GM11168 (cell line): ENCODE measurements at regions not wholly inside any gene's neighbourhood (a gene's known extent, or its start where the extent isn't known, plus 50 kb on each side); places are given as distances from the start of the nearest gene placed in this dataset.
"Not testable (repeated sequence)": the region's sequence is repeated elsewhere in the genome, so short reads cannot be mapped to it uniquely, and the experiment has no call there.

Experiments used
- in situ Hi-C: fragments of 300-500 bp; cut with MboI; formaldehyde crosslinking; loops from one replicate; pipeline ENCODE4 v1.12.0; 2022; ENCODE audit warnings: low sequenced_read_pairs; ENCODE audit not compliant: unreplicated experiment

DNA sequence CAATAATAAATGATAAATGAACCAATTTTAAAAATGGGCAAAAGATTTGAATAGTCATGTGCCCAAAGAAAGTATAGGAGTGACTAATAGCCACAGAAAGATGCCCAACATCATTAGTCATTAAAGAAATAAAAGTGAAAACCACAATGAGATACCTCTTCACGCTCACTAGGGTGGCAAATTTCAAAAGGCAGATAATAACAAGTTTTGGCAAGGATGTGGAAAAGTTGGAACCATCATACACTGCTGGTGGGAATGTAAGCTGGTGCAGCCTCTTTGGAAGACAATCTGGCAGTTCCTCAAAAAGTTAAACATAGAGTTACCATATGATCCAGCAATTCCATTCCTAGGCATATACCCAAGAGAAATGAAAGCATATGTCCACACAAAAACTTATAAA is 1819.8 kb downstream of the MAT2B start:
- in situ Hi-C loops = no loop called here

DNA sequence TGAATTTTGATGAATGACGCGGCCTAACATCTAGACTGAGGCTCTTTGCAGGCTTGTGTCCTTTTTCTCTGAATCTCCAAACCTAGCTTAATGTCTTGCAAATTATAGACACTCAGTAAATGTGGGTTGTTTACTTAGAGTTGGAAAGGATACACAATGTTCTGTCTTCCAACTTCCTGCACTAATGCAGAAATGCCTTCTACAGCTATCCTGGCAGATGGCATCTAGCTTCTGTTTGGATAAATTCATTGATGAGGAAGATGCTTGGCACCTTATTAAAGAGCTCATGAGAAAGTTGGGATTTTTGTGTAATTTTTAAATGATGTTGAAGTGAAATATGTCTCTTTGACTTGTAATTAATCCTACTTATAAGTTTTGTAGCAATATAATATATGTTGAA is 1822.2 kb downstream of the MAT2B start:
- in situ Hi-C loops = no loop called here

DNA sequence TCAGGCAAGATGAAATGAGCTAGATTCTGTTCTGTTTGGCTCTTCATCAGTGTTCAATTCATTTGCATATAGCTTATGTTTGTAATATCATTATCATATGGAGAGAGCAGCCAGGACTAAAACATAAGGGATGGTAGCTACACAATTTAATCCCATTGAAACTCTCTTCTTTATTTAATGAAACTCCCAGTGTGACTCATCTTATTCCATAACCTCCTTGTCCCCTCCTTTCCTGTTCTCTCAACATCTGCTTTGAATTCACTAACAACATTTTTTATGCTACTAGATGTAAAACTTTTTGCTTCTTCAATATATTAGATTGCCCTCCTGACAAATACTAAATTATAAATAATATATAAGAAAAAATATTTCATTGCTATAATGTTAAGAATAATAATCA is 1823.4 kb downstream of the MAT2B start:
- in situ Hi-C loops = no loop called here

DNA sequence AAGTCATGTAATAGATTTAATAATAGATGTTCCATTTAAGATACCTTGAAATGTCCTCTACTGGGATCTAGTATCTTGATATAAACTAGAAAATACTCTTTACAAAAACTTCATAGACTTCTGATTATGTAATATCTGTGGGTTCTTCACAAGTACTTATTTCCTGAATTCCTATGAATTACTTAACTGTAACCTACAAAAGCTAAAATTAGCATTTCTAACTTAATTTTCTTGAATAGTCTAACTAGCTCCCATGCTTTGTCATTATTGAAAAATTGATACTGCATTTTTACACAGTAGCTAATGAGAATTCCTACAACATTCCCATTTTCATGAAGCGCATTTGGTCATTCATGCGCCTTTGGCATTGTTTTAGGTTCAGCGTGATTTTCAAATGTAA is 1828.2 kb downstream of the MAT2B start:
- in situ Hi-C loops = no loop called here

DNA sequence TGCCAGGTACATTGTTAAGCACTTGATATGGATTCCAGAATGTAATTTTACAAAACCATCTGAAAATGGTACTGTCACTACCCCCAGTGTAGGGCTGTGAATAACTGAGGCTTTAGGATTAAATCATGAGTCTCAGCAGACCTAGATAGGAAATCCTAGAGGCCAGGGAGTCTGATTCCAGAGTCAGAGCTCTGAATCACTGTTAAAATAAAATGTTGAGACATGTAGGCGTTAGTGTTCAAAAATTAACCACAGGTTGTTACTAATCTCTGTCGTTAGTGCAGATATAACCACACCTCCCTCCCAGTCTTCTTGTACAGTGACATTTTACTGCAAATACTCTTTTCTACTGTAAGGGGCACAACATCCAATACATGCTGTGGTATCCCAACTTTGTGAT is 1828.8 kb downstream of the MAT2B start:
- in situ Hi-C loops = no loop called here

DNA sequence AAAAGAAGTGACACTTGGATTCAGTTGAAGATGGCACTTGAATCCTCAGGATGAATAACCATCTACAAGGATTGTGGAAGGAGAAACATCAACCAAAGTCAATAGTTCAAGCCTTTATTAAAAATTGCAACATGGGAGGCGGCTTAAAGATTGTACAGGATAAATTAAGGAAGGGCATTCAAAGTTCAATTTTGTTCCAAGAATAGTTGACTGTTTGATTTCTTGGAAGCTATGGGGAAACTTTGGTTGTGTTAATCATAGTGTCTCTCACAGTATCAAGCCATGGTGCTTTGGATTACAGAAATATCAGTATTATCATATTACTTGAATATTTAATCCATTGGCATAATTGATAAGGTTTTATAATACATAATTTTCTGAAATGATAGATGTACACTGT is 1844.3 kb downstream of the MAT2B start:
- in situ Hi-C loops = no loop called here

DNA sequence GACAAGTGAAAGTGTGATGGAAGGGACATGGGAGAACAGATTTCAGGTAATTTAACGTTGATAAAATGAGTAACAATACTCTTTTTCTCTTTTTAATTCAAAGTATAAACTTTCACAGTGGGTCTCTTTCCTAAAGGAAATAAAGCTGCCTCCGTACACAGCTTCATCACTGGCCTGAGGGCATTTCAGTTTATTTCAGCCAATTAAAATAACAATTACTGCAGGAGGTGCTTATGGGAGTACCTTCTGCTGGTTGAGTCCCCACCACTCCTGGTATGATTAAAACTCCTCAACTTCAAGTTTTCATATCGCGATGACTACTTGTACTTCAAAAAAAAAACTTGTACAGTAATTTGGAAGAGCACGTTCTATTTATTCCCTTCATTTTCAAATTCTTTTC is 1845.9 kb downstream of the MAT2B start:
- in situ Hi-C loops = no loop called here

DNA sequence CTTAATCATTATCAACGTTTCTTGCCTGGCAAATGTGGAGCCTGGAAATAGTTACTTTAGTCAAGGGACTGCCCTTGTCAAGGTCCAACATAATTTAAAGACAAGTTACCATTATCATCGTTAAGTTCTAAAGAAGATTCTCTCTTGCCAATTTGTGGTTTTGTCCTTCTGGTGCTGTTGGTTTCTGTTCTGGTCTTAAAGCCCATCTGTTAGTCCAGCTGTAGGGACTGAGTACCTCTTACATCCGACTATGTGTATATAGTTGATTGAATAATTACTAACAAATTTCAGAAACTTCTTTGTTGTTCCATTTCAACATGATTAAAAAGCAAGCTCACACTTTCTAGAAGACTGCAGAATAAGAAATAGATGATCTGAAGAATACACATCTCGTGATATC is 1854.9 kb downstream of the MAT2B start:
- in situ Hi-C loops = no loop called here

DNA sequence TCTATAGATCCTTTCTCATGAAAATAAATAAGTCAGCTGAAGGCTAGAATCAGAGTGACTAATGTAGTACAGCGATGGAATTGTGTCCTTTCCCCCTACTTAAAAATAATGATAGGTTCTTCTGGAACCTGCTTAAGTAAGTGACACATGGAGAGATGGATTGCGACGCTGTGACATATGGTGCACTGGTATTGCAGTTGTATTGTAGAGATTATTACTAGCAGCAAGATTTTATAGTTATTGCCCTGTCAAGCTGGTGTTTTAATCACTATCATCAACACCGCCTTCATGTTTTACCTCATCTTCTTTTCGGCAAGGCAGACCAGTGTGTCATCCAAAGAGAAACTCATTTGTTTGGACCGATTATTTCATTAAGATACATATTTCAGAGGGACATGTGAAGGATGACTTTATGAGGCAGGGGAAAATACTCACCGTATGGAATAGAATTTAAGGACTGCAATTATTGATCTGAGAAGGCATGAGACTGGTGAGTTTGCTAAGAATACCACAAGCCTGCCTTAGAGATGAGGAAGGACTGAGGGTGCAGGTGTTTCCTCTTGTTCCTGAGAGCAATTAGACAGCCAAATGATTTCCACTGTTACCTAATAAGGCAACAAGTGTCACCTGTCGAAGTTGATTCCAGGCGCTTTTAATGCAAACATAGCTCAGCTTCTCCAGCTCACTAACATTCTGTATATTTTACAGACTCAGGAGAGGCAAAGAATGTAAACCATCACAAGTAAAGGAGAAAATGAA is 1855.5 kb downstream of the MAT2B start:
- in situ Hi-C loops = no loop called here

DNA sequence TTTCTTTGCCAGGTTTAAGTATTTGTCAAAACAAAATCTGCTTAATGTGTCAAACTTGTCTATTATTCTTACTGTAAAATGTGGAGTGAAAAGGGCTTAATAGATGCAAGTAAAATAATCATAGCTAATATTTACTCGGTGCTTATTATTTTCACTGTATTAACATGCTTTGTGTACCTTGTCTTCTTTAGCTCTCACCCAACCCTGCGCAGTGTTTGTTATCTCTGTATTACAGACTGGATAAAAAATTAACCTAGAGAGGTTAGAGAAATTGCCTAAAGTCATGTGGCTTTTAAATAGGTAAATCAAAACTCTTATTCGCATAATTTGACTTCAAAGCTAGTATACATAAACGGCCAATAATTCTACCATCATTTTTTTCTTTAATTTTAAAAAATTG is 1864.8 kb downstream of the MAT2B start:
- in situ Hi-C loops = no loop called here

DNA sequence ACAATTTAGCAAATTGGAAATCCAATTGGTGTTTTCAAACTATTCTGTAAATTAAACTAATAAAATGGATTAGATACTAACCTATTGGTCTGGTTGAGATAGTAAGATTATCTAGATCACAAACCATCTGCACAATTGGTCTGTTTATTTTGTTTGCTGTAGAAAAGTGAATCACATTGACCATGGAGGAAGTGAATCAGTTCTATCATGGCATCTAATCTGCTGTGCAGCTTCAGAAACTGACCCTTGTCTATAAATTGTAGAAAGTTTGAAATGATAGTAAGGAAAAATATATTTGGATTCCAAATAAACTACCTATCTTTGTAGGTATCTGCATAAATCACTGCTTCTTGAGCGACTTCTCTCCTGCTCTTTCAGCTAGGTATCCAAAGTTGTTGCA is 1865.4 kb downstream of the MAT2B start:
- in situ Hi-C loops = no loop called here

DNA sequence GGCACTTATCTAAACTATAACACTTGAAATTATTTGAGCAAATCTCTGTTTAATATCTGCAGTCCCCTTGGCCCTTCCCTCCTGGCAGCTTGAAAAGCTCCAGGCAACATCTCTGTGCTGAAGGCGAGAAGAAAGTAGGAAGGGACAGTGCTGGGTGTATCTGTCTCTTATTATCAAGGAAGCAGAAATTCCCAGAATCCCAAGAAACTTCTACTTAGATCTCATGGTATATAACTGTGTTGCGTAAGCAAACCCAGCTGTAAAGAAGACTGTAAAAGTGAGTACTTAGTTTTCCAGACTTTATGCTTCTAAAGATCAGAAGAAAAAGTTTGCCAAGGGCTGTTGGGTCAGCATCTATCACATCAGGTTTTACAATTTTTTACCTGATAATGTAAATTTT is 1869.8 kb downstream of the MAT2B start:
- in situ Hi-C loops = no loop called here

DNA sequence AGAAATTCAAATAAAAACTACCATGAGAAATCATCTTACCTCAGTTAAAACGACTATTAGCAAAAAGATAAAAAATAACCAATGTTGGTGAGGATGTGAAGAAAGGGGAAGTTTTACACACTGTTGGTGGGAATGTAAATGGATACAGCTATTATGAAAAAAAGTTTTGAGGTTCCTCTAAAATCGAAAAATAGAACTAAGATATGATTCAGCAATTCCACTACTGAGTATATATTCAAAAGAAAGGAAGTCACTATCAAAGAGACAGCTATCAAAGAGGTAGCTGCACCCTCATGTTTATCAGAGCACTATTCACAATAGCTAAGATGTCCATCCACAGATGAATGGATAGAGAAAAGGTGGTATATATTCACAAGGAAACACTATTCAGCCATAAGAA is 1888.4 kb downstream of the MAT2B start:
- in situ Hi-C loops = no loop called here

DNA sequence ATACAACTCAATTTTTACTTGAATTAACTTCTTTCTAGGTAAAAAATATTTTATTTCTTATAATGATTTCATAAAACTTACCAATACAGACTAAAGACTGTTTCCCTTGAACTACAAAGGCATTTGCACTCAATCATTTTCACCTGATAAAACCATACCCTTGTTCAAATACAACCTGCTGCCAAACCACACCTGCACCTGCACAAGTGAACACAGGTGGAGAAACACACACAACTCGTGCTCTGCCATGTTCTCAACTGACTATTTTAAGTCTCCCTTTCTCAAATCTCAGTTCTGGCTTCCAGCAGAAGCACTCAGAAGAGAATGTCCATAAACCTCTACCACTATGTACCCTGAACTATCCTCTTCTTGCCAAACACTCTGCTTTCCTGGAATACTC is 1892.1 kb downstream of the MAT2B start:
- in situ Hi-C loops = no loop called here

DNA sequence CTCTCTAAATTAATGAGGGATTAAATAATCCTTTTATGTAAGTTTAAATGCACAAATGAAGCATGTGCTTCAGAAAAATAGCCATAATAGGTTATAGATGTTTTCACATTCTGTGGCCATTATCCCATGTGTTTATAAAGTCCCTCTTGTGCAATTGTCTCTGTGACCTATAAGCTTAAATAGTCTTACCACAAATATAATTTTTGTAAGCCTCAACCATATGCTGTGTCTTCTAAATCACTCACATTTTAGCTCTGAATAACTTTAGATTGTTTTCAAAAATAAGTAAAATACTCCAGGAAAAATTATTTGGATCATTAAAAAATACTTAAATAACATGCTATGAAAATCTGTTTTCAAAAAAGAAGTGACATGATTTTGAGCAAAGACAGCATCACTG is 1894.7 kb downstream of the MAT2B start:
- in situ Hi-C loops = no loop called here

DNA sequence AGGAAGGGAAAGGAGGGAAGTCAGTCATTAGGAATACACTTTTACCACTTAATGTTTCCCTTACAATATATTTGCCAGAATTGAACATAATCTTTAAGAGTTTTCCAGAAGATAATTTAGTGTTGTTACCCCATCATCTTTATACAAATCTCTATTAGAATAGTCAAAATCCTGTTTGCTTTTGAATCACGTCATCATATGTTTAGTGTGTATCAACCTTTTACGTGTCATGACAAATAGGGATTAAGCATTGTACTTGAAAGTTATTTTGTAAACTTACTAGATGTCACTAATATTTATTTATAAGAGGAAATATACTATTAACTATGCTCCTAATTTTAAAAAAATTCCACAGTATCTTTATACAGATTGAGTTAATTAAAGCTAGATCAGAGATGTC is 1899.5 kb downstream of the MAT2B start:
- in situ Hi-C loops = no loop called here

DNA sequence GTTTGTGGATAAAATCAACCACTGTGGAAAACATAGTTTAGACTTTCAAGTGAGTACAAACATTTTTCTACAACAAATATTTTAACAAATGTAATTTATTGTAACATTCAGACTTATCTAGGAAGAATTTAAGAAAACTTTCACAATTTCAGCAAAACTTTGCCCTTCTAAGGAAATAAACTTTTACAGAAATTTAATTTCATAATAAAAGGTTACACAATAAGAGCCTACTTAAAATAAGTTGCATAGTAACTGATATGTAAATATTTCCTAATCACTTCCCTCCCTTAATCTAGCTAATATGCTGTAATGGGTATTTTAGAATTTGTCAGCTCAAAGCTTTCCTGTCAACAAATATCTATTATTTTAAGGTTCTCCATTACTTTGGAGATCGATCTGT is 1899.9 kb downstream of the MAT2B start:
- in situ Hi-C loops = no loop called here

DNA sequence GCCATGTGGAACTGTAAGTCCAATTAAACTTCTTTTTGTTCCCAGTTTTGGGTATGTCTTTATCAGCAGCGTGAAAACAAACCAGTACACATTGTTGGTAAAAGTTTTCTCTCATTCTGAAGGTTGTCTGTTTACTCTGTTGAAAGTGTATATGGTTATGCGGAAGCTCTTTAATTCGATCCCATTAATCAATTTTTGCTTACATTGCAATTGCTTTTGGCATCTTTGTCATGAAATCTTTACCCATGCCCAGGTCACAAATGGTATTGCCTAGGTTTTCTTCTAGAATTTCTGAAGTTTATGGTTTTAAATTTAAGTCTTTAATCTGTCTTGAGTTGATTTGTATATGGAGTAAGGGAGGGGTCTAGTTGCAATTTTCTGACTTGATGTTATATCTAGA is 1901.9 kb downstream of the MAT2B start:
- in situ Hi-C loops = no loop called here

DNA sequence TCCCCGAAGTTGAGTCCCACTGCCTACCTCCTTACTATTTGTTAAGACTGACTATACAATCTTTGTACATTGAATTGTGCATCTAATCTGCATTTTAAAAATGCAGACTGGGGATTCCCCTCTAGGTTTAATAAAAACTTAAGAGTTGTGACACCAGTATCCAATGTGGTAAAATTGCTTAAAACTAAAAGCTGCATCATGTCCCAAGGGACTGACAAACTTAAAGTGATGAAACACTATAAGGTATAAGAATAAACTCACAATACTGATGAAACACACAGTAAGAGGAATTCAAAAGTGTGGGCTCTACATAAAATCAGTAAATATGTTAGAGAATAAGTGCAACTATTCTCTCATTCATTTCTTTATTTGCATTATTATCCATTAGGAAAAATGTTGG is 1905.1 kb downstream of the MAT2B start:
- in situ Hi-C loops = no loop called here

DNA sequence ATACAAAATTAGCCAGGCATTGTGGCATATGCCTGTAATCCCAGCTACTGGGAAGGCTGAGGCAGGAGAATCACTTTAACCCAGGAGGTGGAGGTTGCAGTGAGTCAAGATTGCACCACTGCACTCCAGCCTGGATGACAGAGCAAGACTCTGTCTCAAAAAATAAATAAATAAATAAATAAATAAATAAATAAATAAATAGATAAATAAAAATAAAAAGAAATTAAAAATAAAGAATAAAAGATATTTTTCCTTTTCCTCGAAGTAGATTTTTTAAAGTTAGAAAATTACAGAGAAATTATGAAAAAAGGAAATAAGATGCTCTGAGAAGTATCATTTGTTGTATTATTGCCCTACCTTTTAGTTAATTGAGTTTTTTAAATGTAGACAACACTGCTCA is 1906.1 kb downstream of the MAT2B start:
- in situ Hi-C loops = not testable (repeated sequence)

DNA sequence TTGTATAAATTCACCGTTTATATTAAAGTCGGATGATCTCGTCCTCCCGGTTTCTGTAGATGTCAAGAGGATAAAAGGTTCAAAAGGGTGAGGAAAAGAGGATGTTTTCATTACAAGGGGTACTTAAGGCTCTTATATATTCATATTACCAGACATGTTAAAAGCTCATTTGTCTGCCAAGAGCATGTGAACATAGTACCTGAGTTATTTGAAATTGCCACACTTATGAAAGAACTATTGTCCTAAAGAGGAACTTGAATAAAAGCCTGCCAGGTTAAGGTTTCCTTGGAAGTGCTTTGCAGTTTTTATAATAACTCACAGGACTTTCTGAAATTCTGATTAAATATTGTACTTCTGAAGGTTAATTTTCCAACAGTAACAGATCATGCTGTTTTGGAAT is 1915.1 kb downstream of the MAT2B start:
- in situ Hi-C loops = no loop called here

DNA sequence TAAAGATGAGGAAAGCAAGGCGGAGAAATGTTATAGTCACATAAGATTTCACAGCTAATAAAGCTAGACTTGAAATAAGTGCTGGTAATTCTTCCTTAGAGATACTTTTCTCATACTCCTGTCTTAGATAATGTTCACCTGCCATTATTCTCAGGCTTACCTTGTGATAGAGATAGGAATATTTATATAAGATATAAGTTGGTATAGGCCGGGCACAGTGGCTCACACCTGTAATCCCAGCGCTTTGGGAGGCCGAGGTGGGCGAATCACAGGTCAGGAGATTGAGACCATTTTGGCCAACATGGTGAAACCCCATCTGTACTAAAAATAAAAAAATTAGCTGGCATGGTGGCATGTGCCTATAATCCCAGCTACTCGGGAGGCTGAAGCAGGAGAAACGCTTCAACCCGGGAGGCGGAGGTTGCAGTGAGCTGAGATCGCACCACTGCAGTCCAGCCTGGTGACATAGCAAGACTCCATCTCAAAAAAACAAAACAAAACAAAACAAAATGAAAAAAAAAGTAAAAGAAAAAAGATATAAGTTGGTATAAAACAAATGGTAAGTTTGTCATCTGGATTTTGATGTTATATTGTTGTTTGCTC is 1918.4 kb downstream of the MAT2B start:
- in situ Hi-C loops = no loop called here
